Parathyroid adenoma (tissue), 2 donors: ENCODE measurements at regions not wholly inside any gene's neighbourhood (a gene's known extent, or its start where the extent isn't known, plus 50 kb on each side); places are given as distances from the start of the nearest gene placed in this dataset.

Source experiments
- H2AFZ ChIP-seq: fragments of 300-600 bp; sonication (generic); one replicate; pipeline ENCODE4 v1.7.0; 2017; ENCODE audit warnings: antibody characterized with exemption, mild to moderate bottlenecking
- H3K27ac ChIP-seq: fragments of 300-600 bp; sonication (generic); one replicate; pipeline ENCODE4 v1.7.0; 2017
- H3K27me3 ChIP-seq: fragments of 300-600 bp; sonication (generic); one replicate; pipeline ENCODE4 v1.7.0; 2017; ENCODE audit warnings: low read length; ENCODE audit not compliant: control insufficient read depth, insufficient read depth
- H3K36me3 ChIP-seq: fragments of 300-600 bp; sonication (generic); one replicate; pipeline ENCODE4 v1.7.0; 2017; ENCODE audit warnings: low read length; ENCODE audit not compliant: control insufficient read depth, insufficient read depth
- H3K4me1 ChIP-seq: fragments of 300-600 bp; sonication (generic); one replicate; pipeline ENCODE4 v1.7.0; 2017; ENCODE audit warnings: control low read depth
- H3K4me2 ChIP-seq: fragments of 300-600 bp; sonication (generic); one replicate; pipeline ENCODE4 v1.7.0; 2017; ENCODE audit warnings: low read length
- H3K4me3 ChIP-seq: fragments of 300-600 bp; sonication (generic); one replicate; pipeline ENCODE4 v1.7.0; 2017; ENCODE audit warnings: low read depth, low read length
- H3K79me2 ChIP-seq: fragments of 300-600 bp; sonication (generic); one replicate; pipeline ENCODE4 v1.7.0; 2017; ENCODE audit warnings: control low read depth
- H3K9ac ChIP-seq: fragments of 300-600 bp; sonication (generic); one replicate; pipeline ENCODE4 v1.7.0; 2017; ENCODE audit warnings: mild to moderate bottlenecking
- H3K9me3 ChIP-seq: fragments of 300-600 bp; sonication (generic); one replicate; pipeline ENCODE4 v1.7.0; 2017; ENCODE audit warnings: low read length; ENCODE audit not compliant: control insufficient read depth
- CTCF ChIP-seq: fragments of 300-600 bp; sonication (generic); IDR thresholded peaks from one replicate; pipeline ENCODE4 v1.7.0; 2017; ENCODE audit warnings: antibody characterized with exemption, mild to moderate bottlenecking
- donor health status: primary hyperparathyroidism.

DNA sequence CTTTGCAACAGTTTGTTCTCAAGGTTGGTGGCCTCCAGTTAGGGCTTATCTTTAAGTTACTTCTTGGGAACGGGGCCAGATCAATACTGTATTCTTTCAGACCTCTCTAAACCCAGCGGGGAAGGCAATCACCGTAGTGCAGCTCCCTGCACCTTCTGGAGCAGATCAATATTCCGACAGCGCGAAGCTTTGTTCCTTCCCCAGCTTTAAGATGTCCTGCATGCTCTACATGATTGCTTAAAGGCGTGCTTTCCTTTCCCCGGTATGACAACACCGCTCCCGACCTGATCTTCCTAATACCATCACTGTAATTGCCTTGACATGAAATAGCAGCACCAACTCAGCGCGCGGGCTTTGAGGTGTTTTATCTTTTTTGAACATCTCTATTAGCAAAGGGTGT lies 755.2 kb downstream of the NR2F2 start:
- no peaks in the 10 kb centered on the region for H3K27me3 ChIP-seq
- H3K9me3 ChIP-seq, result no peaks in the 10 kb centered on the region
- no peaks in the 10 kb centered on the region for H3K4me1 ChIP-seq
- H3K27ac ChIP-seq, result no peak overlapping the region
- no peak for TF ChIP-seq CTCF
- no peak overlapping the region for H3K4me3 ChIP-seq
- no peaks in the 10 kb centered on the region for H3K36me3 ChIP-seq
- no peak overlapping the region for H2AFZ ChIP-seq
- no peak overlapping the region for H3K9ac ChIP-seq
- no peak overlapping the region for H3K4me2 ChIP-seq
- H3K79me2 ChIP-seq, result no peaks in the 10 kb centered on the region

GRCh38 chr15:97087006-97087741 lies 756.7 kb downstream of the NR2F2 start:
- H3K9ac ChIP-seq, result no peak overlapping the region
- no peak for TF ChIP-seq CTCF
- no peak overlapping the region for H2AFZ ChIP-seq
- H3K36me3 ChIP-seq, result no peaks in the 10 kb centered on the region
- no peak overlapping the region for H3K4me3 ChIP-seq
- H3K4me2 ChIP-seq, result no peak overlapping the region
- H3K4me1 ChIP-seq, result no peaks in the 10 kb centered on the region
- H3K9me3 ChIP-seq, result no peaks in the 10 kb centered on the region
- no peaks in the 10 kb centered on the region for H3K27me3 ChIP-seq
- H3K79me2 ChIP-seq, result no peaks in the 10 kb centered on the region
- H3K27ac ChIP-seq, result no peak overlapping the region

DNA sequence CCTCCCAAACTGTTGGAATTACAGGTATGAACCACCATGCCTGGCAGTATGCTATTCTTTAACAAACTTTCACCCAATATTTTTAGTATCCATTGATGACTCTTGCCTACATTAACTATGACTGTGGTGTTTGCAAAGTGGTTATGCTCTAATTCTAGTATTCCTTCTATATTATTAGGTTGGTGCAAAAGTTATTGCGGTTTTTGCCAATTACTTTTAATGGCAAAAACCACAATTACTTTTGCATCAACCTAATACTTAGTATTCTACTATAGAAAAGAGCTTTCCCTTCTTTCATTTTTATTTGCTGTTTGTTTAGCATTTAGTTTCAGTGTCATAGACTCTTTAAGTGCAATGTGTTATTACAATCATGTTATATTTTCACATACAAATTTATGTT lies 760.6 kb downstream of the NR2F2 start:
- H3K4me1 ChIP-seq, result no peaks in the 10 kb centered on the region
- H3K4me2 ChIP-seq, result no peak overlapping the region
- H3K27ac ChIP-seq, result no peak overlapping the region
- no peak overlapping the region for H2AFZ ChIP-seq
- no peaks in the 10 kb centered on the region for H3K27me3 ChIP-seq
- no peak overlapping the region for H3K4me3 ChIP-seq
- H3K36me3 ChIP-seq, result no peaks in the 10 kb centered on the region
- no peaks in the 10 kb centered on the region for H3K9me3 ChIP-seq
- TF ChIP-seq CTCF, result no peak
- H3K9ac ChIP-seq, result no peak overlapping the region
- H3K79me2 ChIP-seq, result no peaks in the 10 kb centered on the region

GRCh38 chr15:97092656-97093055 lies 762.2 kb downstream of the NR2F2 start:
- no peak overlapping the region for H3K27ac ChIP-seq
- no peak overlapping the region for H3K4me3 ChIP-seq
- no peaks in the 10 kb centered on the region for H3K4me1 ChIP-seq
- no peaks in the 10 kb centered on the region for H3K36me3 ChIP-seq
- no peak overlapping the region for H3K4me2 ChIP-seq
- H3K79me2 ChIP-seq, result no peaks in the 10 kb centered on the region
- H3K9ac ChIP-seq, result no peak overlapping the region
- no peaks in the 10 kb centered on the region for H3K9me3 ChIP-seq
- TF ChIP-seq CTCF, result no peak
- no peaks in the 10 kb centered on the region for H3K27me3 ChIP-seq
- no peak overlapping the region for H2AFZ ChIP-seq

- Histone ChIP-seq H3K4me1 (no peaks in the 10 kb centered on the region), H3K79me2 (no peaks in the 10 kb centered on the region)
- TF ChIP-seq CTCF, result no peak
Observed at GRCh38 chr15:97096303-97096835, 765.9 kb downstream of the NR2F2 start.

More at GRCh38 chr15:97096303-97096835, 765.9 kb downstream of the NR2F2 start:
- no peak overlapping the region for H2AFZ ChIP-seq
- no peak overlapping the region for H3K27ac ChIP-seq
- H3K4me3 ChIP-seq, result no peak overlapping the region
- no peaks in the 10 kb centered on the region for H3K36me3 ChIP-seq
- no peaks in the 10 kb centered on the region for H3K9me3 ChIP-seq
- H3K27me3 ChIP-seq, result no peaks in the 10 kb centered on the region
- H3K9ac ChIP-seq, result no peak overlapping the region
- H3K4me2 ChIP-seq, result no peak overlapping the region
